ENCODE measurements at regions not wholly inside any gene's neighbourhood (a gene's known extent, or its start where the extent isn't known, plus 50 kb on each side); places are given as distances from the start of the nearest gene placed in this dataset.

DNA sequence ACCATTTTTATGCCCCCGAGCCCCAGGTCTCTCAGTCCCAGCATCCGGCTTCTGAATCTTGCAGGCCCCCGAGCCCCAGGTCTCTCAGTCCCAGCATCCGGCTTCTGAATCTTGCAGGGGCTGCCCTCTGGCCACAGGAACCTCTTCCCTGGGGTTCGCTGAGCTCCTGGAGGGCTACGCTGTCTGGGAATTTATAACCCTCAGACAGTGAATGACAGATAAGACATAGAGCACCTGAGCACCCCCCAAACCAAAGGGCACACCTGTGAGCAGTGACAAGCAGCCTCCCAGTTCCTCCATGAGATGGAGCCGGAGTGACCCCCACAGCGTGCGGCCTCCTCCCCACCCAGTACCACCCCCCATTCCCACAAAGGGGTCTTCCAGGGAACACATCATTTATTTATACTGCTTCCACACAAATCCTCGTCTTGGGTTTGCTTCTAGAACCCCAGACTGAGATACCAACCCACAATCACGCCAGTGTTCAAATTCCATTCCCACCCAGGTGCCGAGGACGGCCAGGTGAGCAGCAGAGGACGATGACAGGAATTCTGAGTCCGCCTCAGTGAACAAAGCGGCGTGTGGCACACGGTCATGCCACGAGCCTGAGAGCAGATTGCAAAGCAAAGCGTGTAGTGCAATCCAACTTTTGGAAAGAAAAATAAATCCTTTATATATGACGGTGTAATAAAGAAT, 57.7 kb upstream of the FAM20C start (continued):
- TF ChIP-seq EP300 (IDR thresholded peaks at IDR 0.05; ENCODE audit: borderline replicate concordance in 1 of 2, low read depth in 2 of 2, low read length in 2 of 2) (no peak), NRF1 (IDR thresholded peaks at IDR 0.05; ENCODE audit: low read depth, low read length) (no peak), ZNF274 (IDR thresholded peaks at IDR 0.05; ENCODE audit: borderline replicate concordance, extremely low read depth, low read length) (no peak), TAF7 (optimal IDR thresholded peaks at IDR 0.05; ENCODE audit: borderline replicate concordance, low read depth, low read length) (no peak), RNF2 (IDR thresholded peaks at IDR 0.05; ENCODE audit: borderline replicate concordance, low read depth, low read length, missing control alignments, poor library complexity, severe bottlenecking) (no peak)

Data from H1 (cell line).